Motor neuron (in vitro differentiated cells): ENCODE measurements at regions not wholly inside any gene's neighbourhood (a gene's known extent, or its start where the extent isn't known, plus 50 kb on each side); places are given as distances from the start of the nearest gene placed in this dataset.
"Not testable (repeated sequence)": the region's sequence is repeated elsewhere in the genome, so short reads cannot be mapped to it uniquely, and the experiment has no call there.

ENCODE experiments used
- ATAC-seq, 8 experiments: fragments of 200-7000 bp; cut with Tn5 transposase; replicated peaks in 6 of 8; 2 replicates each; pipeline ENCODE4 v1.8.0; 2021; ENCODE audit warnings: mild to moderate bottlenecking in 8 of 8, moderate library complexity in 8 of 8
- H3K27ac ChIP-seq, 2 donors: fragments of 250-450 bp; sonication (Bioruptor Pico); 2 replicates each; pipeline ENCODE4 v1.9.0; 2021; ENCODE audit warnings: antibody characterized with exemption in 2 of 2, mild to moderate bottlenecking in 2 of 2, moderate library complexity in 1 of 2
- H3K4me1 ChIP-seq, 2 donors: fragments of 250-450 bp; sonication (Bioruptor Pico); replicated peaks in 1 of 2; 2 replicates each; pipeline ENCODE4 v1.6.1; 2021; ENCODE audit warnings: antibody characterized with exemption in 2 of 2, mild to moderate bottlenecking in 2 of 2, moderate library complexity in 1 of 2
- H3K4me3 ChIP-seq, 5 donors: fragments of 250-450 bp; sonication (Bioruptor Pico); 2 replicates each; pipeline ENCODE4 v1.9.0; 2021; ENCODE audit warnings: antibody characterized with exemption in 5 of 5, mild to moderate bottlenecking in 5 of 5, moderate library complexity in 4 of 5
- WGBS, 10 experiments: fragments of 450-650 bp; shearing (Covaris generic); methylation state at CpG; one replicate each; pipeline ENCODE4 v1.0.0; 2022; 5-methylcytosine and 5-hydroxymethylcytosine counted together
- in situ Hi-C, 9 experiments: fragments of 400-800 bp; cut with MboI; loops; one replicate each; pipeline ENCODE4 v1.15.0; 2021; ENCODE audit warnings: low sequenced_read_pairs in 9 of 9, low pct_unique_long_range_greater_than_20kb in 2 of 9; ENCODE audit not compliant: unreplicated experiment in 9 of 9

- H3K4me3 ChIP-seq, ATAC-seq, H3K4me1 ChIP-seq, H3K27ac ChIP-seq, in situ Hi-C loops: not testable (repeated sequence)
- 79 to 100% (median 90%) methylated on average over 1 to 19 of the region's 28 CpGs; no CpG with 5 or more reads in 4 of the 10 experiments for WGBS, 10 experiments
Observed at GRCh38 chr3:105296182-105296822, 70.4 kb upstream of the ALCAM start.

DNA sequence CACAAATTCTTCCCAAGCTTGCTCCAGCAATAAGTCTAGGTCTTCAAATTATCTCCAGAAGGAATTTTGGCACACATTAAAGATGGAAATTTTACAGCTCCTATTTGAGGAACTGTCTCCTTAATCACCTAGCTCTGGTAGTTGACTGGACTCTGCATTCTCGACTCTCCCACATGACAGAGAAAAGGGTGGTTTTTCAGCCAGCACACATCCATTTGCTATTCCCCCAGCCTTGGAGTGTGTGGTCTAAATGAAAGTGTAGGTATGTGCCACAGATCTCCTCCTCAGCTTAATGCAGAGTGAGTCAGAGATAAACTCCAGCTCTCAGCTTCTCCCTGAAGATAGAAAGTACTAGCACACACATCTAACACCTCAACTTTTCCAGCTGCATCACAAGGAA, 62.2 kb upstream of the ALCAM start:
- in situ Hi-C loops = no loop called here
- no peak overlapping the region for H3K4me3 ChIP-seq
- no peaks in the 10 kb centered on the region for H3K4me1 ChIP-seq
- no peak for ATAC-seq
- H3K27ac ChIP-seq = no peak overlapping the region
- 0 to 100% (median 46%) methylated on average over 1 of the region's 1 CpG; no CpG with 5 or more reads in 6 of the 10 experiments for WGBS, 10 experiments

DNA sequence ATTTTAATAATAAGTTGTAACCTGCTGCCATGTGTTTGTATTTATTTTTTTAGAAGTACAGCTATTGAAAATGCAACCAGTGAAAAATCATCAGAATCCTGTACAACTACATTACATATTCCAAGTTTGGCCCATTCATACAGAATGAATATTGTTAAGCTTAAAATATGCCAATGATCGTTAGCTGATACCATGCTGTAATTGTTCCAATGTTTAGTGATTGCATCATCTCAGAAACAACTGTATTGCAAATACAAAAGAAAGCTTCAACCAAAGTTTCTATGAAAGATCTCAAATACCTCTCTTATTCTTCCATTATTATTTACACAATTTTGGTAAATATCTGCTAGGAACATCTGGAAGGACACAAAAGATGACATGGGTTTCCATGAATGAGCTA, 51.6 kb upstream of the ALCAM start:
- H3K27ac ChIP-seq = no peak overlapping the region
- H3K4me1 ChIP-seq = no peaks in the 10 kb centered on the region
- 0 to 100% (median 22%) methylated on average over 1 of the region's 1 CpG; no CpG with 5 or more reads in 3 of the 10 experiments for WGBS, 10 experiments
- peak in 2 of 8 experiments; percentile 35 to 61 for ATAC-seq
- no peak overlapping the region for H3K4me3 ChIP-seq
- in situ Hi-C loops = no loop called here

DNA sequence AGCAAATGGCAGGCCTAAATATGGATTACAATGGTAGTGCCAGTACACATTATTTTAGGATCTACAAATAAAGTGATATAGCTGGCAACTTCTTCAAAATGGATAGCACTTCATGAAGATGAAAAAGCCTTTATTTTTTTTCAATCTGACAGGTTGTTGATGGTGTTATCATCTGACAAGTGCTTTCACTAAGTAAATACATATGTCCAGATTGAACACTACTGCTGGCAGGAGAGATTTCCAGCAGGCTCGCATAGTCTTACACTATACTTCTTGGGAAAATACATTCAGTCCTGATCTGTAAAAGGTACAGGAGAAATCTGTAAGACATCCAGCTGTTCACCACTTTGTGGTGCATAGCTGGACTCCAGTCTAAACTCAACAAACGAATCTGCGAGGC, 50.9 kb upstream of the ALCAM start:
- in situ Hi-C loops = no loop called here
- WGBS, 10 experiments = 67 to 100% (median 93%) methylated on average over 2 to 3 of the region's 3 CpGs; no CpG with 5 or more reads in 4 of the 10 experiments
- H3K27ac ChIP-seq = no peak overlapping the region
- no peaks in the 10 kb centered on the region for H3K4me1 ChIP-seq
- ATAC-seq = no peak
- no peak overlapping the region for H3K4me3 ChIP-seq

GRCh38 chr3:105316331-105316730, 50.4 kb upstream of the ALCAM start:
- 20 to 100% (median 93%) methylated on average over 2 of the region's 2 CpGs; no CpG with 5 or more reads in 1 of the 10 experiments for WGBS, 10 experiments
- H3K4me3 ChIP-seq = no peak overlapping the region

More at GRCh38 chr3:105316331-105316730, 50.4 kb upstream of the ALCAM start:
- no peak overlapping the region for H3K27ac ChIP-seq
- no peak for ATAC-seq
- in situ Hi-C loops = no loop called here
- no peaks in the 10 kb centered on the region for H3K4me1 ChIP-seq
